Left renal cortex interstitium (tissue), 4 donors: ENCODE measurements at regions not wholly inside any gene's neighbourhood (a gene's known extent, or its start where the extent isn't known, plus 50 kb on each side); places are given as distances from the start of the nearest gene placed in this dataset.

Experiments
- DNase-seq, 4 donors: peaks; one replicate each; pipeline ENCODE4 v3.0.0-alpha.2; 2013; ENCODE audit warnings: low read depth in 4 of 4, low spot score in 2 of 4, missing footprints in 1 of 4

DNA sequence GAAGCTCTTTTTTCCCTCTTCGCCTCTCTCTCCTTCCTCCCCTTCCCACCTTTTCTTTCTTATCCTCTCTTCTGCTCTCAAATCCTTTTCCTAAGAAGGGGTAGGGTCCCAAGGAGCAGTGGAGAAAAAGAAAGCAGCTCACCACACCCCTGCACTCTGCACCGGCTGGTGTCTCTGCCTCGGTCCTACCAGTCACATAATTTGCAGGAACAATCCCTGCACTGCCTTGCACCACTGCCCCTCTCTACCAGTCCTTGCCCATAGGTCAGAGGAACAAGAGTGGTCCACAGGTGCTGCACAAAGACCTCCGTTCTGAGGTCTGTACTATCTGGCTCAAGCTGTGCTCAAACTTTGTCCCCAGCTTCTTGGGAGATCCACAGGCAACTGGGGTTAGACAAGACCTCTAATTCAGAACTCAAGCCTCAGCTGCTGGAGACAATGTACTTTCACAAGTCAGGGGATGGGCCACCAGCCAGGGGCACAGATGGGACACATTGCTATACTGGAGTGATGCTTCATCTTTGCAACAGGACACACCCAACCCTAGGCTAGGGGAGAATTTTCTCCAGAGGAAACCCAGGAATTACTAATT lies 125.4 kb upstream of the ZNF507 start:
- no peak for DNase-seq

DNA sequence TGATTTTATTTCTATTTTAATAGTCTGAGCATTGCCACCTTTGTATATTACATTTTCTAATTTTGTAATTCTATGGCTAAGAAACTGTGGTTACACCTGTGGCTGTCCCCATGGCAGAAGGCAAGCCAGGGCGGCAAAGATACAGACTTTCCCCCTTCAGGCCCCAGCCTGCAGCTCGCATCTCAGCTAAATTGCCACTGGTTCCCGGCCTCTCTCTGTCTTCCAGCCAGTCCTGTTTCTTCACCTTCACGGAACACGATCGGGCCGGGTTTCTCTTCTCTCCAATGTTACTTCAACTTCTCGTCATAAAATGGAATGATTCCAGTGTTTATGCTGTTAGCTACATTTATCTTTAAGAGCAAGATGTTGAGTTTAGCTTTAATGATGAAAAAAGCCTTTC lies 124.5 kb upstream of the ZNF507 start:
- peak in 1 of 4 donors; percentile 24 for DNase-seq

DNA sequence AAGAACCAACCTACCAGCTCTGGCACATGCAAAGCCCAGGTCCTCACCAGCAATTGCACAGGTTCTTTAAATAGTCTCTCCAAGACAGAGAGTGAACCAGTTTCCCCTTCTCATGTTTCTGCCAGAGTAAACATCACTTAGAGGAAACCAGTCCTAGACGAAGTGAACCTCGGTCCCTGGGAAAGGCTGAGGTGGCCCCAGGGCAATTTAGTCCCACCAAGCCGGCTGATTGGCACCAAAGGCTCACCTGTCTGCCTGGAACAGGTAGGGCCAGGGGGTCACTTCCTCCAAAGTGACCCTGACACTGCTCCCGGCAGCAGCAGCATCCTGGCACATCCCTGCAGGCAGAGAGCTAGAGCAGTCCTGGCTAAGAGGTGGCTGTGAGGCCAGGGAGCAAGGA lies 122.9 kb upstream of the ZNF507 start:
- DNase-seq = no peak

DNA sequence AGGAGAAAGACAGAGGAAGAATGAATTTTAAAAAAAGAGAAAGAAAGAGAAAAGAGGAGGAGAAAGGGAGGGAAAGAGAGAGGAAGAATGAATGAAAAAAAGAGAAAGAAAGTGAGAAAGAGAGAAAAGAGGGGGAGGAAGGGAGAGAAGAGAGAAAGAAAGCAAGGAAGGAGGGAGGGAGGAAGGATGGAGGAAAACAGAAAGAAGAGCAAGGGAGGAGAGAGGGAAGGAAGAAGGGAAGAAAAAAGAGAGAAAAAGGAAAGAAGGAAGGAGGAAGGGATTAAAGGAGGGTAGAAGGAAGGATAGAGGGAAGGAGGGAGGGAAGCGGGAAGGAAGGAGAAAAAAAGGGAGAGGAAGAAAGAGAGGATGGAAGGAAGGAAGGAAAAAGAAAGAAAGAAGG lies 122.3 kb upstream of the ZNF507 start:
- DNase-seq = no peak

DNA sequence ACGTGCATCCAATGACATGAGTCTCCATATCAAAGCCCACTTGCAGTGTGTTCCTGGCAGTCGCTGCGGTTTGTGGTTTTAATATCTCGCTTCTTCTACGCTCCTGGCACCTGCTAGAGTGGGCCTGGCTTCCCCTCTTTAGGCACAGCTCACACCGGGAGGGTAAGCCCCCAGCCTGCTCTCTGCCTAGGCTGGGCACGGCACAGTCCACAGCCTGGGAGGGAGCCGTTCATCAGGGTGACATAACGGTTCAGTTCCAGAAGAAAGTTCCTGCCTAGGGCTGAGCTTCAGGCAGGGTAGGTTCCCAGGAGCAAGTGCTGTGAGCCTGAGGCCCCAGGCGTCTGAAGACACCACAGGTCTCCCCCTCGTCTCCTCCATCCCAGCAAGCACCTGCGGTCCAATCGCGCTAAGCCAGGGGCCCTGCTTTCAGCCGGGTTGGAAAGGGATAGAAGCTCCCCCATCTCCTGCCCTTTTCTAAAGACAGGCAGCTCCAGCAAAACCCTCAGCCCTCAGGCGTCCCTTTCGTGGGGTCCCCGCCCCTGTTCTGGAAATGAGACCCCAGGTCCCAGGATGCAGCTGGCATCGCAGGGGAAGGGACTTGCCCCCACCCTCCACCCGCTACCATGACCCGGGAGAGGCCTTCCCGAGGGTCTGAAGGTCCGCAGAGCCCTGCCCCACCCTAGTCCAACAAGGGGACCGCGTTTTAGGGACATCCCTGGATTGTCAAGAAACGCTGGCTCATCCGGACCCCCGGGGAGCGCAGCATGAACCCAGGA lies 121.6 kb upstream of the ZNF507 start:
- DNase-seq = no peak

DNA sequence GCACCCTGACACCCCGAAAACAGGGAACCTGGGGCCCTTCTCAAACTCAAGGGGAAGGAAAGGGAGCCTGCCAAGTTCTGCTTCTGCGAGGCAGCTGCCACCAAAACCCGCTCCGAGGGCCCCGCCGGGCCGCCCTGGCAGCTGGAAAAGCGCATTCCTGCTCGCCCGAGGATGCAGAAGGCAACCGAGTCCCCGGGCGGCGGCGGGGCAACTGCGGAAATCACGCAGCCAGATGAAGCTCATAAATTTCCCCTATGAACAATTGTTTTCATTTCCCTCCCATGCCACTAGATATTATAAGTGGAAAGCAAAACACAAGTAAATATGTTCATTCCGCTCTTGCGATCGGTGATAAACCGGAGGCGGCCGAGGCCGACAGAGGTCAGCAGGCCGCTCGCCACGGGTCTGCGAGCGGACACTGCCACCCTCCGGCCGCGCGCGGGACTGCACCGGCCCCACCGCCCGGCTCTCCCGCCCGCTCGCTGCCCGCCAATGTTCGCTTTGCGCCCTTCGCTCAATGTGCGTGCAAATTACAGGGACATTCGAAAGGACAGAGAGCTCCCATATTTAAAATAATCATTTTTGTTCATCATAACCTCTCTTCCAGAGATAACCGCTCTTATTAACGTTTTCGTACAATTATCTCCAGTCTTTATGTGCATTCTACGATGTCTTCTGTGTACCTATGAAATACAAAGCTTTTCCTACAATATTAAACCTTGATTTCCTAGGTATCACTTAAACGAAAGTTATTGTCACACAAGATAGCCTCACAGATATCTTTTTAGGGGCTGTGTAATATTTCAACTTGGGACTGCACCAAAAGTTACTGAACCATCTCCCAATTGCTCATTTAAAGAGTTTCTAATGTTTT lies 120.8 kb upstream of the ZNF507 start:
- peak in 1 of 4 donors; percentile 25 for DNase-seq

DNA sequence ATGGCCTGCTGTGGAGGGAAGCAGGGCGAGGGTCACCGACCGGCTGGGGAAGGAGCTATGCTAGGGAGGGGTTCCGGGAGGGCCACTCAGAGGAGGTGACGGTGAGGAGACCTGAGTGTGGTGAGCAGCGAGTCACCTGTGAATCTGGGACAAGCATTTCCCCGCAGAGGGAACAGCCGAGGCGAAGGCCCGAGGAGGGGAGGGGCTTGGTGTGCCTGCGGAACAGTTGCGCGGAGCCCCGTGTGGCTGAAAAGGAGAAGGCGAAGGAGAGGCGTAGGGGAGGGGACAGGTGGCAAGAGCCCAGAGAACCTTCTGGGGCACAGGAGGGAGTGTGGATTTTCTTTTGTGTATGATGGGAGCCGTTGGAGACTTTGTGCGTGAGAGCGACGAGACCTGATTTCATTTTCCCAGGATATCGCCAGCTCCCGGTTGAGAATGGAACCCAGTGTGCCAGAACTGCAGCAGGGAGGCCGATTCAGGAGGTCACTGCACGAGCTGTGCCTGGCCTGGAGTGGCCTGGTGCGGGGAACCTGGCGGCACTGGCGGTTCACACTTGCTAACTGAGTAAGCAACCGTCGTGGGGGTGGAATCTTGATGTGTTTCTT lies 117.7 kb upstream of the ZNF507 start:
- no peak for DNase-seq

DNA sequence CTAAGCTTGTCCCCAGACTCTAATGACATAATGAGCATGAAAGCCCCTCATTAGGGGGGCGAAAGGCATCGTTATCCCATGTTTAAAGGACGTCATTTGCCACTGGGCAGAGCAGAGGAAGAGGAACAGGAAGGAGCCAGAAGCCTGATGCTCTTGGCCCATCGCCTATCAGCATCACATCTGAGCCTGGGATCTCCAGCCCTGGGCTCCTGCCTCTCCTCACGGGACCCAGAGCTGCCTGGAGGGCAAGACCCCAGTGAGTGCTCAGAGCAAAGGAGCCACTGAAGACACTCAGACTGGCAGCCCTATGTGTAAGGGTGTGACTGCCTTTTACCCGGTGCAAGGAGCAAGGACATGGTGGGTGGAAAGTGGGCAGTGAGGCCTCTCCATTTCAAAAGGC lies 115.0 kb upstream of the ZNF507 start:
- DNase-seq = no peak

DNA sequence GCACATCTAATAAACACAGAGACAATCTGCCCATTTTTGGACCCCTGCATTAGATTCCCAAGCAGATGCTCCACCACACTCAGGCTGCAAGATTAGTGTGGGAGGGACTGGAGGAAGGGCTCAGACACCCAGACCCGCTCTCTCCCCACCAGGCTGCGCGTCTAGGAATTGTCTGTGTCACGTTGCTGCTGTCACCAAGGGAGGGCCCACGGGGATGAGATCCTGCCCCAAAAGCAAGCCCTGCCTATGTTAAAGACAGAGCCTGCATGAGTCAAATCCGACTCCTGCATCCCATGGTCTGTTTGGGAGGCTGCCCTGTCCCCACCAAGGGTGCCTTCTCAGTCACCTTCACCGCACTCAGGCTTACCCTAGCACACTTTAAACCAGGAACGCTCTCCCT lies 114.4 kb upstream of the ZNF507 start:
- no peak for DNase-seq

DNA sequence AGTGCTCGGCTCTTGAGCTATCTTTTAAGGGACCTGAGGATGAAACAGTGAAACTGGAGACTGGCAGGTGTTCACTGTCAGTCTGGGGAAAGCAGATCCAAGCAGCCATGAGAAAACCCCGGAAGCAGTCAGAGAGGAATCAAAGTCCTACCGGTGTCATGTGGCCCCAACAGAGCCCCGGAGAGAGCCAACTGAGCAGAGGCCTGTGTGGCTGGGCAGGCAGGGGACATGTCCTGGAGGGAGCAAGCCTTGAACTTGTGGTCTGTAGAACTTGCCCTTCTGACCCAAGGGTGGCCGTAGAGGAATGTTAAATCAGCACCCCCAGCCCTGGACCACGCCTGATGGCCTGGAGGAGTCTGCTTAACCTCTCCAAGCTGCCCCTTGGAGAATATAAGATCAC lies 113.7 kb upstream of the ZNF507 start:
- no peak for DNase-seq

DNA sequence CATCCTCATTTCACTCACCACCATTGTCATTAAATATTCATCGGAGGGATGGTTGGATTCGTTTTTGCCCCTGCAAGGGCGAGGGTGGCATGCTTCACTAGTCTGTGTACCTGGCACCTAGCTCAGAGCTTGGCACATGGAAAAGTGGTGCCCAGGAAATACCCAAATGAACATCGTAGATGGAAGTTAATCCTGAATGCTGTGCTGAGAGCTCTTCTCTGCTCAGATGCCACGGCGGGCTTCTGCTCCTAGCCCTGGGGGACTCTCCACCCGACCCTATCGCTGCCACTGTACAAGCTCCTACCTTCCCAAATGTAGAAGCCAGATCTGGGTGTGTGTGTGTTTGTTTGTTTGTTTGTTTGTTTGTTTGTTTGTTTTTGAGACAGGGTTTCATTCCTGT lies 113.0 kb upstream of the ZNF507 start:
- DNase-seq = no peak

DNA sequence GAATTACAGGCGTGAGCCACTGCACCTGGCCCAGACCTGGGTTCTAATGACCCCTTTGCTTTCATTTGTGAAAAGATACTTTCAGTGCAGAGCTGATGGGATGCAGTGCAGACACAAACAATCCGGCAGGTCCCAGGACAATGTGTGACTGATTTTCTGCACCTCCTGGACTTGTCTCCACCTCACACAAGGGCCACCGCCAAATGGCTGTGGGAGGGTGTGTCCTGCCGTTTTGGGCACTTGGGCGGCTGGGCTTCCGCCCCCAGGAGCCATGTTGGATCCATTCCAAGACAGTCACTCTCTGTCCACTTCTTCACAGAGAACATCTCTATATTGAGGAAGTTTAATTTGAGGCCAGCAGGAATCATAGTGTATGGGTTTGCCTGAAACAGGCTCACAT lies 112.3 kb upstream of the ZNF507 start:
- no peak for DNase-seq

DNA sequence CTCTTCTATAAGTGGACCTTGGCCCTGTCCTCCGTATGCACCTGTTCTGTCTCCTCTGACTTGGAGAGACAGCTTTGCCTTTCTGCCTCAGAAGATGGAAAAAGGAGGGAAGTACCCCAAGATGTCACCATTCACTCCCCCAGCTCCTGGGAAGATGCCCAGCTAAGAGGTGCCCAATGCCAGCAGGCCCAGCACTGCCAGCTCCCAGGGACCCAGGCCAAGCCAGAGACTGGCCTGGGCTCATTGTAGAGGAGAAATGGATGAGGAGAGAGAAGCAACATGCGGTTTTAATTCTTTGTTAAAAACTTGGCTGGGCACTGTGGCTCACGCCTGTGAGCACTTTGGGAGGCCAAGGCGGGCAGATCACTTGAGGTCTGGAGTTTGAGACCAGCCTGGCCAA lies 111.5 kb upstream of the ZNF507 start:
- no peak for DNase-seq

DNA sequence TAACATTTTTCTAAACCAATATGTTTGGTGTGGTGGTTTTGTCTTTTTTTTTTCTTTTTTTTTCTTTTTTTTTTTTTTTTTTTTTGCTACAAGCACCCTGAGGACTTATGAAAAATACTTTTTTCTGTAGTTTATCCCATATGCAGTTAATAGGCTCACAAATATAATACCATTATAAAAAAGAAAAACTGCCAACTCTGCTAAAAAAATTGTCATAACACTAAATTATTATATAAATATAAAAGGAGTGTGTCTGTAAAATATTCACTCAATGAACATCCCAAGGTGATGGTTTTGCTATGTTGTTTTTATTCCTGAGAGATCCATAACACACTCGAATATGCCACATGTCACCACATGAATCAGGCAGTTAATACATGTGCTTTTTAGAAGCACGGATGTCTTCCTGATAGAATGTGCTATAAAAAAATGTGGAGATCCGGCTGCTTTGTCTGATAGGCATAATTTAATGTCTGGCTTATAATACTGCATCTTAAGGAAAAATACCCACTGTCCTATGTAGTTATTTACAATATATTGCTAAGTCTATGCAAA lies 110.7 kb upstream of the ZNF507 start:
- no peak for DNase-seq

DNA sequence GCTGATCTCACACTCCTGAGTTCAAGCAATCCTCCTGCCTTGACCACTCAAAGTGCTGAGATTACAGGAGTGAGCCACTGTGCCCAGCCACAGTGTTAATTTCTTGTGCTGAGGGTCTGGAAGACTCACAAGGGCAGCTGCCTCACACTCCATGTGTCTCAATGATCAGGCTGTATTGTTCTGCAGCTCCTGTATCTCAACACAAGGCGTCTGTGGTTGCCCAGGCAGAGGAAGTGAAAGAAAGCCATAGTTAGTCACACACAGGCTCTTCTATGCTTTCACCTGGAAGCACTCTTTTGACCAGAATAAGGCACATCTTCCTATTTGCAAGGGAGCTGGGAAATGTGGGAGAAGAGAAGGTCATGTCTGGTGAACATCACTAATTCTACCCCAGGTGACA lies 107.3 kb upstream of the ZNF507 start:
- no peak for DNase-seq

DNA sequence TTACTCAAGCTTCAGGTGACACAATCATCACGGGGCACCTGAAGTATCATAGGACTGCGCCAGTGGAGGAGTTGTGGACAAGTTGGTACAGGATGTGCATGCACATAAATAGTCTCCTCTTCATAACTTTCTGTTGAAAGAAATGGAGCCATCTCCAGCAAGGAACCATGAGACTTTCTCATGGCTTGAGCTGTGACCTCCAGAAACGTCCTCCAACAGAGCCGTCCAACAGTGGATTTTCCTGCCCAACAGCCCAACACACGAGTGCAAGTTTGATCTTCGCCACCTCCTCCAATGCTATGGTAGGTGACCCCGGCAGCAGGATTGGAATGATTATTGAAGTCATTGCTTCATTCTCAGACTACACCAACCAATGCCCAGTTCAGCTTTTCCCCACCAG lies 105.1 kb upstream of the ZNF507 start:
- DNase-seq = no peak

DNA sequence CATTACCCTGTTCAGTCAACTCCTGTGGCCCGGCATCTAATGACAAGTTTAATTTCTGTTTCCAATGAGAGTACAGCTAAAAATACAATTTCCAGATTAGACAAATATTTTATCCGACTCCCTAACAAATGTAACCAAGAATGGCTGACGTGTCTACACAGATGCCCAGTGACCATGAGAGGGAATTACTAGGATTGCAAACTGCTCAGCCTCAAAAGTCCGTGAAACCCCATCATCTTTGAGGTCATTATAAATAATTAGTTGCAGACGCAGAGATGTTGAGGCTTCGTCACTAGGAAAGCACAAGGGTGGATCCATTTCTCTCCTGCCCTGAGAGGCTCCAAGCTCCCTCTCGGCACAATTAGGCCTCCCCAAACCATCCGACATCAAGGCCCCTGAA lies 104.1 kb upstream of the ZNF507 start:
- no peak for DNase-seq

DNA sequence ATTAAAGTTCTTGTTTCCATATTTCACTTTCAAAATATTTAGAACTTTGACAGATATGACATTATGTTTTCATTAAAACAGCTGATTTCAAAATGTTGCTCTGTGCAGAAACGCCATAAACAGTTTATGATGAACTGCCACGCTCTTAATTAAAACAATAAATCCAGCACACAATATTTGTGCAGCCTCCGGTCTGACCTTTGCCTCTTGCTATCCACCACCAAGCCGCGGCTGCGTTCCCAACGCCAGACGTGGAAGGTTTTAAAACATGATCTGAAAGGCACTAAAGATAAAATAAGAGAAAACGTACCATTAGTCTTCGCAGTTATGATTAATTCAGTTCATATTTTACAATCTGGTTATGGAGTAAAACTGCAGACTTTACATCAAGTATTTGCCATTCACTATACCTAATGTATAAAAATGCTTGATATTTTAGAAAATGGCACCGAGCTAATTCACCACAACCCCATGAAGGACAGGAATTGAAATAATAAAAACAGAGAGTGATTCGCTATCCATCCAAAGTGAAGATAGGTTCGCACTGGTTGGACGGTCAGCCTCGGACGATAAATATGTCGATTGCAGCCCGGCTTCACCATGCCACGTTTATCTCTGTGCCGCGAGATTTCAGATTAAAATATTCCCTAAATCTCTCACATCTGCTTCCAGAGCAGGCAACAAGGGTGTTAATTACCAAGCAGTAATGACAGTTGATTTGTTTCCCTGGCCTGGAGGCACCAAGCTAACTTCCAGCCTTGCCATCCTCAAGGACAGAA lies 103.3 kb upstream of the ZNF507 start:
- DNase-seq = no peak

DNA sequence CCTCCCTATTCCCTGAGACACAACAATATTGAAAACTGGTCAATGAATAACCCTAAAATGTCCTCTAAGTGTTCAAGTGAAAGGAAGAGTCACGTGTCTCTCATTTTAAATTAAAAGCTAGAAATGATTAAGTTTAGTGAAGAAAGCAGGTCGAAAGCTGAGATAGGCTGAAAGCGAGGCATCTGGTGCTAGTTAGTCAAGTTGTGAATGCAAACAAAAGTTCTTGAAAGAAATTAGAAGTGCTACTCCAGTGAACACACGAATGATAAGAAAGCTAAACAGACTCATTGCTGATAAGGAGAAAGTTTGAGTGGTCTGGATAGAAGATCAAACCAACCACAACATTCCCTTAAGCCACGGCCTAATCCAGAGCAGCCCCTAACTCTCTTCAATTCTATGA lies 99.4 kb upstream of the ZNF507 start:
- DNase-seq = no peak

DNA sequence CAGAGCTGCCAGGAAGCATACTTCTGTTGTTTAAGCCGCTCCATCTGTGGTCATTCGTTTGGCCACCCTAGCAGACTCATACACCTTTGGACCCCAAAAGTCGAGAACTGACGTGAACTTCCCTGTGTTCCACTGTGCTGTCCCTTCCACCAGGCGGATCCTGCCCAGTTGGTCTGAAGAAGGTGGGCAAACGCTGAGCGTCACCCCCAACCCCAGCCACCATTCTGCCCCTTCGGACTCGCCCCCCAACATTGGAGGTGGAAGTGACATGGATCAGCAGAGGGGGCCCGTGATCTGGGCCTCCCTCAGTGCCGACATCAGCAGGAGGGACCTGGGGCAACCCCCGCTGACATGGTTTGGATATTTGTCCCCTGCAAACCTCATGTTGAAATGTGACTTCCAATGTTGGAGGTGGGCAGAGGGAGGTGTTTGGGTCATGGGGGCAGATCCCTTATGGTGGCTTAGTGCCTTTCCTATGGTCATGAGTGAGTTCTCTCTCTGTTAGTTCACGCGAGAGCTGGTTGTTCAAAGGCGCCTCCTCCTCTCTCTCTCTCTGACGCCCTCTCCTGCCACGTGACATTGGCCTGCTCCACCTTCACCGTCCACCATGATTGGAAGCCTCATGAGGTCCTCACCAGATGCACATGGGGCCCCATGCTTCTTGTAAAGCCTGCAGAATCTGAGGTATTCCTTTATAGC lies 93.6 kb upstream of the ZNF507 start:
- DNase-seq = no peak
